ENCODE measurements at regions not wholly inside any gene's neighbourhood (a gene's known extent, or its start where the extent isn't known, plus 50 kb on each side); places are given as distances from the start of the nearest gene placed in this dataset.

DNA sequence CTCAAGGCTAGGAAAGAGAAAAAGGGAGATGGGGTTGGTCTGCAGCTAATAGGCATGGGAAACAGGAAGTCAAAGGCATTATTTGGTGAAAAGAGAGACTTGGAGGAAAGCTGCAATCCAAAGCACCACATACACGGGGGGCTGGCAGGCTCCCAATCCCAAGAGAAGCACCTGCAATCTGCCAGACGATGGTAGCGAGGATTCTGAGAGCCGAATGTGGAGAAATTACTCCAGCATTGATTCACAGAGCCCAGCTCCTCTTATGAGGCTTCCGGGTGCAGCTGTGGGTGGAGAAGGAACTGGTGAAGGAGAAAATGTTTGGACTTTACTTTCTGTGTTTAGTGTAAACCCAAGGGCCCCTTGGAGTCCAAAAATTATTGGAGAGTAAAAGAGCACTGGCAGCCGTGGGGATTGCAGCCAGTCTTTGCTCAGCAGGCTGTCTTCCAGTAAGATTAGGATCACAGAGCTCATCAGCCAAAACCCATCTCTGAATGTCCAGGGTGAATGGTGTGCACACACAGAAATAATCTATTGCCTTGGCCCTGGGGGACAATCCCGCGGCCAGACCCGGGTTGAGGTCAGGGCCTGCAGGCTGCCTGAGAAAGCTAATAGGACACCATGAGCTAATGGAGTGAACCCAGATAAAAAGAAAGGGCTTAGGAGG lies 197.6 kb downstream of the KIT start:
- Histone ChIP-seq H3K4me3 (replicated peaks in 1 of 3; ENCODE audit: low read depth in 2 of 3, low read length in 3 of 3) (no peak overlapping the region), H3K4me1 (ENCODE audit: control insufficient read depth in 1 of 2, insufficient read depth in 2 of 2, low read length in 2 of 2) (no peaks in the 10 kb centered on the region), H3K79me2 (ENCODE audit: insufficient read depth, low read length) (no peaks in the 10 kb centered on the region), H3K4me2 (replicated peaks; ENCODE audit: extremely low read depth, low read length, poor library complexity, severe bottlenecking) (no peak overlapping the region), H2AFZ (ENCODE audit: insufficient read depth, low read depth, low read length, poor library complexity, severe bottlenecking) (no peak overlapping the region), H4K20me1 (ENCODE audit: insufficient read depth, low read length) (no peaks in the 10 kb centered on the region), H3K9me3 (replicated peaks in 1 of 2; ENCODE audit: control insufficient read depth in 1 of 2, insufficient read depth in 1 of 2, low read length in 2 of 2) (no peaks in the 10 kb centered on the region), H3K27me3 (ENCODE audit: control insufficient read depth in 2 of 2, insufficient read depth in 2 of 2, low read length in 2 of 2) (no peaks in the 10 kb centered on the region), H3K9ac (ENCODE audit: insufficient read depth, low read length, poor library complexity, severe bottlenecking) (no peak overlapping the region), H3K36me3 (replicated peaks in 1 of 2; ENCODE audit: control insufficient read depth in 1 of 2, insufficient read depth in 2 of 2, low read length in 2 of 2) (no peaks in the 10 kb centered on the region), H3K27ac (ENCODE audit: low read depth in 1 of 2, low read length in 2 of 2) (no peak overlapping the region)
- DNase-seq, result no peak
- TF ChIP-seq, protein P1, sequence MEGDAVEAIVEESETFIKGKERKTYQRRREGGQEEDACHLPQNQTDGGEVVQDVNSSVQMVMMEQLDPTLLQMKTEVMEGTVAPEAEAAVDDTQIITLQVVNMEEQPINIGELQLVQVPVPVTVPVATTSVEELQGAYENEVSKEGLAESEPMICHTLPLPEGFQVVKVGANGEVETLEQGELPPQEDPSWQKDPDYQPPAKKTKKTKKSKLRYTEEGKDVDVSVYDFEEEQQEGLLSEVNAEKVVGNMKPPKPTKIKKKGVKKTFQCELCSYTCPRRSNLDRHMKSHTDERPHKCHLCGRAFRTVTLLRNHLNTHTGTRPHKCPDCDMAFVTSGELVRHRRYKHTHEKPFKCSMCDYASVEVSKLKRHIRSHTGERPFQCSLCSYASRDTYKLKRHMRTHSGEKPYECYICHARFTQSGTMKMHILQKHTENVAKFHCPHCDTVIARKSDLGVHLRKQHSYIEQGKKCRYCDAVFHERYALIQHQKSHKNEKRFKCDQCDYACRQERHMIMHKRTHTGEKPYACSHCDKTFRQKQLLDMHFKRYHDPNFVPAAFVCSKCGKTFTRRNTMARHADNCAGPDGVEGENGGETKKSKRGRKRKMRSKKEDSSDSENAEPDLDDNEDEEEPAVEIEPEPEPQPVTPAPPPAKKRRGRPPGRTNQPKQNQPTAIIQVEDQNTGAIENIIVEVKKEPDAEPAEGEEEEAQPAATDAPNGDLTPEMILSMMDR (IDR thresholded peaks at IDR 0.05), result no peak
- no peaks in the 10 kb centered on the region for H3K36me3 Mint-ChIP-seq
- H3K9me3 Mint-ChIP-seq, result peaks cover 0 to 5% (median 0%) of the 10 kb centered on the region in 7 donors
- peak overlapping the region in 1 of 7 donors; percentile 43 for H3K27ac Mint-ChIP-seq
- peaks cover 0 to 2% (median 0%) of the 10 kb centered on the region in 3 donors for H3K27me3 Mint-ChIP-seq (ENCODE audit: low read depth in 3 of 3)
- no peak overlapping the region for H3K4me3 Mint-ChIP-seq
- intact Hi-C loops (cut with micrococcal nuclease), result no loop called here
- H3K4me1 Mint-ChIP-seq, result no peaks in the 10 kb centered on the region
- WGBS (ENCODE audit: insufficient coverage), result 76% methylated on average over 4 of the region's 9 CpGs

DNA sequence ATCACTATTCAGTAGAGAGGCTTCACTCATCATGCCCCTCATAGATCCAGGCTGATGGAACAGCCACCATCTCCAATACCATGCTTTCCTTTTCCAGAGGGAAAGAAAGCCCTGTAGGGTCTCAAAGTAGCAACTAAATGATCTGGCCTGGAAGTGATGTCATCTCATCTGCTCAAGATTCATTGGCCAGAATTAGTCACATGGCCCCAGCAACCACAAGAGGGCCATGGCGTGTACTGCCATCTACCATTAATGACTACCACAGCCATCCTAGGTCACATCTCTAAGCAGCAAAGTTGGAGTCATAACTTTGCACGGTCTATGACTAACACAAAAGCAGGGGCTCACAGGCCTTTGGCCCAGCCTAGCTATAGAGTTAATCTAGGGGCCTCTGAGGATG lies 194.8 kb downstream of the KIT start:
- peaks cover 0 to 2% (median 0%) of the 10 kb centered on the region in 7 donors for H3K9me3 Mint-ChIP-seq
- no peaks in the 10 kb centered on the region for H3K36me3 Mint-ChIP-seq
- no peaks in the 10 kb centered on the region for H3K4me1 Mint-ChIP-seq
- TF ChIP-seq, protein P1 (IDR thresholded peaks at IDR 0.05), result no peak
- H3K36me3 ChIP-seq (replicated peaks in 1 of 2; ENCODE audit: control insufficient read depth in 1 of 2, insufficient read depth in 2 of 2, low read length in 2 of 2), result no peaks in the 10 kb centered on the region
- no peaks in the 10 kb centered on the region for H3K79me2 ChIP-seq (ENCODE audit: insufficient read depth, low read length)
- H3K4me3 Mint-ChIP-seq, result no peak overlapping the region
- no peak overlapping the region for H3K9ac ChIP-seq (ENCODE audit: insufficient read depth, low read length, poor library complexity, severe bottlenecking)
- no peak overlapping the region for H3K27ac Mint-ChIP-seq
- H3K4me2 ChIP-seq (replicated peaks; ENCODE audit: extremely low read depth, low read length, poor library complexity, severe bottlenecking), result no peak overlapping the region
- H2AFZ ChIP-seq (ENCODE audit: insufficient read depth, low read depth, low read length, poor library complexity, severe bottlenecking), result no peak overlapping the region
- no peak for DNase-seq
- intact Hi-C loops (cut with micrococcal nuclease), result no loop called here
- no peak overlapping the region for H3K4me3 ChIP-seq (replicated peaks in 1 of 3; ENCODE audit: low read depth in 2 of 3, low read length in 3 of 3)
- no peaks in the 10 kb centered on the region for H3K4me1 ChIP-seq (ENCODE audit: control insufficient read depth in 1 of 2, insufficient read depth in 2 of 2, low read length in 2 of 2)
- no peak overlapping the region for H3K27ac ChIP-seq (ENCODE audit: low read depth in 1 of 2, low read length in 2 of 2)
- H3K9me3 ChIP-seq (replicated peaks in 1 of 2; ENCODE audit: control insufficient read depth in 1 of 2, insufficient read depth in 1 of 2, low read length in 2 of 2), result no peaks in the 10 kb centered on the region
- 78% methylated on average over 1 of the region's 2 CpGs for WGBS (ENCODE audit: insufficient coverage)
- no peaks in the 10 kb centered on the region for H3K27me3 ChIP-seq (ENCODE audit: control insufficient read depth in 2 of 2, insufficient read depth in 2 of 2, low read length in 2 of 2)
- H4K20me1 ChIP-seq (ENCODE audit: insufficient read depth, low read length), result no peaks in the 10 kb centered on the region
- peaks cover 0 to 2% (median 0%) of the 10 kb centered on the region in 3 donors for H3K27me3 Mint-ChIP-seq (ENCODE audit: low read depth in 3 of 3)

All from CD14-positive monocyte (primary cell).